ENCODE measurements at regions not wholly inside any gene's neighbourhood (a gene's known extent, or its start where the extent isn't known, plus 50 kb on each side); places are given as distances from the start of the nearest gene placed in this dataset.

GRCh38 chr4:20391912-20392311, 140.2 kb downstream of the SLIT2 start:
- POLR2A ChIA-PET = no interaction called here

More at GRCh38 chr4:20391912-20392311, 140.2 kb downstream of the SLIT2 start:
- CTCF ChIA-PET = no interaction called here
- TF ChIP-seq, protein P1, sequence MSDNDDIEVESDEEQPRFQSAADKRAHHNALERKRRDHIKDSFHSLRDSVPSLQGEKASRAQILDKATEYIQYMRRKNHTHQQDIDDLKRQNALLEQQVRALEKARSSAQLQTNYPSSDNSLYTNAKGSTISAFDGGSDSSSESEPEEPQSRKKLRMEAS (IDR thresholded peaks at IDR 0.05; ENCODE audit: insufficient read depth, insufficient read length) = no peak
- TF ChIP-seq CTCF (IDR thresholded peaks at IDR 0.05; ENCODE audit: extremely low read depth in 1 of 2, insufficient read depth in 1 of 2, low read depth in 1 of 2, low read length in 2 of 2) (no peak), GATA2 (IDR thresholded peaks at IDR 0.05; ENCODE audit: insufficient read depth, insufficient read length, low read depth, low read length) (no peak), EZH2 (IDR thresholded peaks at IDR 0.05; ENCODE audit: borderline replicate concordance, low read depth, low read length, severe bottlenecking) (no peak), FOS (IDR thresholded peaks at IDR 0.05; ENCODE audit: borderline replicate concordance, insufficient read depth, low read length) (no peak), POLR2AphosphoS5 (IDR thresholded peaks at IDR 0.05; ENCODE audit: insufficient read depth, low read depth, low read length) (no peak), POLR2A (IDR thresholded peaks at IDR 0.05; ENCODE audit: low read depth, low read length) (no peak), MYC (IDR thresholded peaks at IDR 0.05; ENCODE audit: low read depth, low read length) (no peak), JUN (IDR thresholded peaks at IDR 0.05; ENCODE audit: borderline replicate concordance, insufficient read depth, insufficient read length, low read depth) (no peak)
- FAIRE-seq = no peak
- intact Hi-C loops (cut with micrococcal nuclease) (no loop called here), dilution Hi-C loops (cut with MboI; ENCODE audit: extremely low pct_ligation_motif_present, low sequenced_read_pairs) (no loop called here)
- no peaks in the 10 kb centered on the region for H3K9me3 ChIP-seq (replicated peaks; ENCODE audit: control insufficient read depth, insufficient read depth, low read length)
- no peaks in the 10 kb centered on the region for H3K79me2 ChIP-seq (ENCODE audit: control insufficient read depth, insufficient read depth, low read length)
- no peak overlapping the region for H2AFZ ChIP-seq (ENCODE audit: low read depth, low read length)
- no peaks in the 10 kb centered on the region for H3K4me1 ChIP-seq (ENCODE audit: control insufficient read depth, extremely low read depth, insufficient read depth, low read length)
- H3K9ac ChIP-seq (replicated peaks; ENCODE audit: extremely low read depth, insufficient read depth, low read length) = no peak overlapping the region
- H4K20me1 ChIP-seq (replicated peaks; ENCODE audit: control insufficient read depth, extremely low read depth, insufficient read depth, low read length) = no peaks in the 10 kb centered on the region
- DNase-seq (ENCODE audit: low read depth, low spot score) = no peak
- H3K27ac ChIP-seq (ENCODE audit: insufficient read depth, low read depth, low read length) = no peak overlapping the region
- H3K4me2 ChIP-seq (ENCODE audit: insufficient read depth, low read length) = no peak overlapping the region
- H3K27me3 ChIP-seq (ENCODE audit: control insufficient read depth in 2 of 2, insufficient read depth in 2 of 2, low read length in 2 of 2) = no peaks in the 10 kb centered on the region
- no TSS peak for BruUV-seq (replicated peaks)
- no peak overlapping the region for H3K4me3 ChIP-seq (replicated peaks in 1 of 3; ENCODE audit: insufficient read depth in 1 of 3, low read depth in 1 of 3, low read length in 3 of 3)
- no peaks in the 10 kb centered on the region for H3K9me1 ChIP-seq (replicated peaks; ENCODE audit: control insufficient read depth, extremely low read depth, insufficient read depth, low read length)
- H3K36me3 ChIP-seq (ENCODE audit: control insufficient read depth in 2 of 2, extremely low read depth in 1 of 2, insufficient read depth in 2 of 2, low read length in 2 of 2) = no peaks in the 10 kb centered on the region

Measured in endothelial cell of umbilical vein (primary cell).